Mucosa of descending colon (tissue), 3 donors: ENCODE measurements at regions not wholly inside any gene's neighbourhood (a gene's known extent, or its start where the extent isn't known, plus 50 kb on each side); places are given as distances from the start of the nearest gene placed in this dataset.

ENCODE experiments used
- ATAC-seq: fragments of 200-7000 bp; cut with Tn5 transposase; one replicate; pipeline ENCODE4 v1.9.1; 2020; ENCODE audit warnings: mild to moderate bottlenecking, moderate library complexity
- DNase-seq, 3 donors: peaks; one replicate each; pipeline ENCODE4 v3.0.0-alpha.2; 2020
- H3K36me3 ChIP-seq: fragments of 200-600 bp; one replicate; pipeline ENCODE4 v1.8.0; 2021; ENCODE audit warnings: low read depth, mild to moderate bottlenecking
- H3K4me1 ChIP-seq: fragments of 200-600 bp; one replicate; pipeline ENCODE4 v1.8.0; 2021; ENCODE audit warnings: low read depth, mild to moderate bottlenecking
- H3K4me3 ChIP-seq: fragments of 200-600 bp; one replicate; pipeline ENCODE4 v1.8.0; 2021; ENCODE audit warnings: mild to moderate bottlenecking
- H3K9me3 ChIP-seq: fragments of 200-600 bp; one replicate; pipeline ENCODE4 v1.8.0; 2021; ENCODE audit warnings: mild to moderate bottlenecking
- intact Hi-C, 2 donors: fragments of 100-400 bp; cut with DNase I in 1 of 2; cut with micrococcal nuclease in 1 of 2; formaldehyde crosslinking; loops; one replicate each; pipeline versions ENCODE4 v1.11.0 to v1.11.1; 2022; cut with DNase I, micrococcal nuclease
- TF ChIP-seq, protein P1 (sequence below): fragments of 200-600 bp; IDR thresholded peaks from one replicate; pipeline ENCODE4 v1.8.0; 2022; ENCODE audit warnings: antibody characterized with exemption, mild to moderate bottlenecking
- donor health status: DM: no; HTN: no; CAD: no; lungs with moderate emphysema.
- donor health status: DM: no; HTN: no; CAD: no.
- donor health status: DM: no; HTN: yes; CAD: no.

DNA sequence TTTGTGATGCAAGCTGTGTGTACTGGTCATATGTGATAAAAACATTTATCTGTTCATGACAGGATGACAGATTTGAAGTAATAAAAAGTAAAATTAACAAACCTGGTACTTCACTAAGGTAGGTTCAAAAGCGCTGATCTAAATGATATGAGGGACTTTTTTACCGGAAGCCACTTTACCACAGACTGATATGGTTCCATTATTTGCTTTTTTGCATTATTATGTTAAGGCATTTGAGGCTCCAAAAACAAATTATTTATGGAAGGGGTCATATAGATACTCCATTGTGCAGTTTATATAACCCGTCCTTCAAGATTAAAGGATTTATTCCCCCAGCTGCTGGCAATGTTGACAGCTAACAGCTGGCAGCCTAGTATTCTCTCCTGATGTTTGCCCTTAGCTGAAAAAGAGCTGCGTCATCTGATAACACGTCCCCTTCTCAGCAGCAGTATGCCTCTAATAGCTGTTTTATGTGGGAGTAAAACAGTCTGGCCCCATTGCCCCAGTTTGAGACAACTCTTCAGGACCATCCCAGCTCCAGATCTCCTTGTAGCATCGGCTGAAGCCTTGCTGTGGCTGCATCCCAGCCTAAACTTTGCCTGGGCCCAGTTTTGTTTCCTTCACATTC lies 84.8 kb upstream of the XIRP2 start:
- no peaks in the 10 kb centered on the region for H3K9me3 ChIP-seq
- no peak overlapping the region for H3K4me3 ChIP-seq
- peak; percentile 42 for ATAC-seq
- TF ChIP-seq, protein P1, sequence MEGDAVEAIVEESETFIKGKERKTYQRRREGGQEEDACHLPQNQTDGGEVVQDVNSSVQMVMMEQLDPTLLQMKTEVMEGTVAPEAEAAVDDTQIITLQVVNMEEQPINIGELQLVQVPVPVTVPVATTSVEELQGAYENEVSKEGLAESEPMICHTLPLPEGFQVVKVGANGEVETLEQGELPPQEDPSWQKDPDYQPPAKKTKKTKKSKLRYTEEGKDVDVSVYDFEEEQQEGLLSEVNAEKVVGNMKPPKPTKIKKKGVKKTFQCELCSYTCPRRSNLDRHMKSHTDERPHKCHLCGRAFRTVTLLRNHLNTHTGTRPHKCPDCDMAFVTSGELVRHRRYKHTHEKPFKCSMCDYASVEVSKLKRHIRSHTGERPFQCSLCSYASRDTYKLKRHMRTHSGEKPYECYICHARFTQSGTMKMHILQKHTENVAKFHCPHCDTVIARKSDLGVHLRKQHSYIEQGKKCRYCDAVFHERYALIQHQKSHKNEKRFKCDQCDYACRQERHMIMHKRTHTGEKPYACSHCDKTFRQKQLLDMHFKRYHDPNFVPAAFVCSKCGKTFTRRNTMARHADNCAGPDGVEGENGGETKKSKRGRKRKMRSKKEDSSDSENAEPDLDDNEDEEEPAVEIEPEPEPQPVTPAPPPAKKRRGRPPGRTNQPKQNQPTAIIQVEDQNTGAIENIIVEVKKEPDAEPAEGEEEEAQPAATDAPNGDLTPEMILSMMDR, result no peak
- intact Hi-C loops, result no loop called here
- H3K36me3 ChIP-seq, result no peaks in the 10 kb centered on the region
- no peaks in the 10 kb centered on the region for H3K4me1 ChIP-seq
- peak in 1 of 3 donors; percentile 5 for DNase-seq

DNA sequence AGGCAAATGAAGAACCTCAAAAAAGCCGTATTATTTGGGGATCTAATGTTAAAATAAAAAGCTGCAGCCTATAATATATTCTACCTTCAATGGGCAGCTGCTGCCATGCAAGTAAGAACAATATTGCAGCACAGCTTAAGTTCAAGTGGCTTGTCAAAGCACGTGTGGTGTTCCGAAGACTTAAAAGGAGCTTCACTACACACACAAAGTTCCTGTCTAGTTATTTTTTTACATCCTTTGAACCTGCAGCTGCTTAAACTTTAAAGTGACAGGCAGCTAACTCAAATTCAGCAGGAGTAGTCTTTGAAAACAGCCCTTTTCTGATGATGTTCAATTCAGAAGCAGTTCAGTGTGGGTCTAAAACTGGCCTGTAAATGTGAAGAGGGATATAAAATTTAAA lies 85.8 kb upstream of the XIRP2 start:
- TF ChIP-seq, protein P1, result no peak
- ATAC-seq, result no peak
- no peaks in the 10 kb centered on the region for H3K4me1 ChIP-seq
- no peak for DNase-seq
- intact Hi-C loops, result no loop called here
- H3K9me3 ChIP-seq, result no peaks in the 10 kb centered on the region
- no peak overlapping the region for H3K4me3 ChIP-seq
- no peaks in the 10 kb centered on the region for H3K36me3 ChIP-seq

- Histone ChIP-seq H3K9me3 (no peaks in the 10 kb centered on the region), H3K36me3 (no peaks in the 10 kb centered on the region), H3K4me3 (no peak overlapping the region), H3K4me1 (no peaks in the 10 kb centered on the region)
- DNase-seq (no peak), ATAC-seq (no peak)
- TF ChIP-seq, protein P1, result no peak
- intact Hi-C loops, result no loop called here
Measured at GRCh38 chr2:166792808-166793207, 95.5 kb upstream of the XIRP2 start.

DNA sequence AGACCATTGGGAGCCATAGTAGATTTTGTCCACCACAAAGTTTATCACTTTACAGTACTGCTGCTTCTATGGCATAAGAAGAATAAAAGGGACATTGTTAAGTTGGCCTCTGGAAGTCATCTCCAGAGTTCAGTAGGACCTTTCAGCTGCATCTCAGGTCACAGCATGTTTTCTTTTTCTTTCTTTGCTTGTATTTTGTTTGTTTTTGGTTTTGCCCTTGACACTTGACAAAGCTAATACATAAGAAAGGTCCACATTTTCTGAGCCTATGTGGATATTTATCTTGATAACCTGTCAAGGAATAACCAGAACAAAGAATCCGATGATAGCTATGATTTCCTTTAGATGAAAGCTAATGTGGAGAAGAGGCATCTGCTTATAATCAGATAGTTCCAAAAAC lies 101.6 kb upstream of the XIRP2 start:
- intact Hi-C loops, result no loop called here

DNA sequence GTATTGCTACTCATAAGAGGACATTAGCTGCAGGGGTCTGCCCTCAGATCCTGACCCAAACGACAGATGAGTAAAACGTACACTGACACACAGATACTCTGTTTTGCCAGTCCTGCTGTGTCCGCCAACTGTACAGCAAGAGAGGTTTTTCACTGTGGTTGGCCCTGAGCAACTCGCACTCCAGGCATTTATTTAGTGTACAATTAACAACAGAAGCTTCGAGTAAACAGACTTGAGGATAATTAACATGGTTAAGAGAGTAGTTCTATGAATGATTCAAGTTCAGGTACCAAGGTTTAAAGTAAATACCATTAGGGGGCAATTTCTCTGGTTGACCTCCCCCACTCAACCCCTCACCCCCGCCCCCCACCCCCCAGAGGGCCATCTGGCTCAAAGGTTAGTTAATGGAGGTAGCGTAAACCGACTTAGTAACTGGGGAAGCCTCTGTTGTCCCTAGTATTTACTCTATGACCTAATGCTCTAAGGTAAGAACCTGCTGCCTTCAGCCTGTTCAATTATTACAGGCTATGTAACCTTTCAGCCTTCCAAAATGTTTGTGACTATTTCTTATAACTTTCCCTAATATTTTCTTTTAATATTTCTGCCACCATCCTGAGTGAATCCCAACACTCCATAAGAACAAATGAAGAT lies 103.9 kb upstream of the XIRP2 start:
- Histone ChIP-seq H3K4me1 (no peaks in the 10 kb centered on the region), H3K9me3 (no peaks in the 10 kb centered on the region), H3K4me3 (no peak overlapping the region), H3K36me3 (no peaks in the 10 kb centered on the region)
- ATAC-seq (no peak), DNase-seq (no peak)
- TF ChIP-seq, protein P1, result no peak
- intact Hi-C loops, result no loop called here

More for the DNA sequence above, 101.6 kb upstream of the XIRP2 start:
- TF ChIP-seq, protein P1, result no peak
- no peak for ATAC-seq
- Histone ChIP-seq H3K36me3 (no peaks in the 10 kb centered on the region), H3K9me3 (no peaks in the 10 kb centered on the region), H3K4me1 (no peaks in the 10 kb centered on the region), H3K4me3 (no peak overlapping the region)
- no peak for DNase-seq
